ENCODE measurements at regions not wholly inside any gene's neighbourhood (a gene's known extent, or its start where the extent isn't known, plus 50 kb on each side); places are given as distances from the start of the nearest gene placed in this dataset.

DNA sequence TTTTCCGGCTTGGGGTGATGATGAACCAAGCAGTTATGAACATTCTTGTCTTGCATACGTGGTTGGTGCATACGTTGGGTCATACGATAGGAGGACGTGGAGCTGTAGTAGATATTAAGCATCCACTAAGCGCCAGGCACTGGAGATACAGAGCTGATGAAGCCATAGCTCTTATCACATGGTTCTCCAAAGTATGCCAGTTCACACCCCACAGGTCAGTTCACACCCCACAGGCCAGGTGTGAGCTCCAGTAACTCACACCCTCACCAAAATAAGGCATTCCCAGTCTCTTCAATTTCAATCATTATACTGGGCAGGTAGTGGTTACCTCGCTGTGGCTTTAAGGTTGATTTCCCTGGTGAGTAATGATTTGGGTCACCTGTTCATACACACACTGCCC, 335.5 kb downstream of the FOXL1 start:
- no peak for DNase-seq (ENCODE audit: low read depth)

- DNase-seq (ENCODE audit: low read depth): no peak
These were observed 336.7 kb downstream of the FOXL1 start for GRCh38 chr16:86914876-86915717.

DNA sequence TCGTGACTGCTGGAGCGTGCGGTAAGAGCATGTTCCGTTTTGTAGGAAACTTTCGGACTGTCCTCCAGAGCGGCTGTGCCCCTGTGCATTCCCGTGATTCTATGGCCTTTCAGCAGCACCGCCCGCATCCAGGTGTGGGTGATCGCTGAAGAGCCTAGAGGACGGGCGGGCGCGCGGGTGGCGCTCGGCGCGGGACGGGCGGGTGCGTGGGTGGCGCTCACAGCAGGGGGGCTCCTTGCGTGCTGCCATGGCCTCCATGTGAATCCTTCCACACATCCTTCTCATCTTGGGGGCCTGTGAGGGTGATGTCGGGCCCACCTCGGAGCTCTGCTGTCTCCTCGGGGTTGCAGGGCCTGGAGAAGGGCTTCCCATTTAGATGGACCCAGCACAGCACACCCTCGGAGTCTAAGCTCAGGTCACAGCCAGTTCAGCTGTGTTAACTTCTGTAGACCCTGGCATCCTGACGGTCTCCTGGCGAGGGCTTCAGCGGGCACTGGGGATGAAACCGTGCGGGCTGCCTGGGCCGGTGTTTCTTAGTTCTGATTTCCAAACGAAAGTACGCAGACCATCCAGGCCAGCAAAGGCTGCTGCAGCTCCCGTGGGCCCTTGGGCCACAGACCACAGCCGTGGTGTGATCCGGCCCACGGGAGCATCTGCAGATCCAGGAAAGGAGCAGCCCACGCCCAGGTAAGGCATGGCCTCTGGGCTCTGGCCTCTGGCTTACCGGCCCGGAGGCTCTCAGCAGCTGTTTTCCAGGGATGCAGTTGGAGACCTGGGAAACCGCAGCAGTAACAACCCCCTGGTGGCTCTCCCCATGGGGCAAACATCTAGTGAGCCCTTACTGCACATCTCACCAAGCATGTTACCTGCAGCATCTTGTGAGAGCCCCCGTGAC, 339.4 kb downstream of the FOXL1 start:
- no peak for DNase-seq (ENCODE audit: low read depth)

GRCh38 chr16:86918637-86919036, 340.3 kb downstream of the FOXL1 start:
- no peak for DNase-seq (ENCODE audit: low read depth)

DNA sequence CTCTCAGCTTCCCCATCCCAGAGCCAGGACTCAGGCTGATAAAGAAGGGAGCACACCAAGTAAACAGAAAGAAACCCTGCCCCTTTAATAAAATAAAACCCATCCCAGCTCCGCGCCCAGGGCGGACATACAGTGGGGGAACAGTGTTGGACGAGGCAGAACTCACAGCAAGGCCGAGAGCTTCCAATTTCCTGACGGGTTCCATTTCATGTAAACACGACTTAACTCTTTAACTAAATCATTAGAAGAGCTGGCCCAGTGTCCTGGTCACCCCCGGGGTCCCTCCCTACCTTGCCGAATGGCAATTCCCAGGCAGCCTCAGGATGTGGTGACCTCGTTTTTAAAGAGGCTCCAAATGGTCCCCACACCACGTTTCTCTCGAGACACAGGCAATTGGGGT, 340.7 kb downstream of the FOXL1 start:
- no peak for DNase-seq (ENCODE audit: low read depth)

DNA sequence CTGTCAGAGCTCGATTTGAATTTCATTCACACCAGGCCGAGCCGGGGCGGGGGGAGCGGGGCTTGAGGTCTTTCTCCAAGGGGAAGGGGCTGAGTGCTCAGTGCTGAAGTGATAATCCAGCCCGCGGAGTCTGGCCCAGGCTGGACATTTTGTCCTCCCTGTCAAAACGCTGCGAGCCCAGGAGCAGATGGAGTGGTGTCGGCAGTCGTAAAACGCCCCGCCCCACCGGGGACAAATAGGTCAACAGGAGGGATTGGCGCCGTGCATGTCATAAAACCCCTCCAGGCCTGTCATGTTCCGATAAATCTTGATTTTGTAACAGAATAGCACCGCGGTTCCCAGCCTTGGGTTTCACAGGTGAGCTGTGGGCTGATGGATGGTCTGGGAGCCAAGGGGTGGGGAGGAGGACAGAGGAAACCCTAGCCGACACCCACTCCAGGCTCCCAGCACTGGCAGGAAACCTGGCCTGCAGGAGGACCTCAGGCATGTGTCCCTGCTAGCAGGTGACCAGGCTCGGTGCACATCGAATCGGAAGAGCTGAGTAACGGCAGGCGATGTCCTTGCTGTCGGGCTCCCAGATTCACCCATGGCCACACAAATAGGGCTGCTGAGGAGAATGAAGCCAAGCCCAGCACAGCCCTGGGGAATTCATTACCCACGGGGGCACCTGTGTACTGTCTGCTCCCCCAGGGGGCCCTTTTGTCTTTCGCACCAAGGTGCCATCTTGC, 341.4 kb downstream of the FOXL1 start:
- no peak for DNase-seq (ENCODE audit: low read depth)

DNA sequence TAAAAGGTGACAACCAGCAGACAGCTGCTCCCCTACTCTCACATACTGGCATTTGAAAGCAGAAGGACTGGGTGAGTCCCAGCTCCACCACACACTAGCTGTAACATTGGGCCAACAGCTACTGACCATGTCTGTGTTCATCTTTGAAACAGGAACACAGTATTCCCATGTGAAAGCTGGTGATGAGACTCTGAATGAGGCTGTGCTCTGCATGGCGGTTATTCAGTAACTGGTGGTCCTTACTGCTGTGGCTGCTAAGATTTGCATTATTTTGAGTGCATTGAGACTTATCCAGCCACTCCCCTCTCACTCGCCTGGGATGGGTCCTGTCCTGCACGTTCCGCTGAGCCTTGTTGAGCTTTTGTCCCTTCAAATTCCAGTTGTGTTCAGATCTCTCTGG, 342.9 kb downstream of the FOXL1 start:
- DNase-seq (ENCODE audit: low read depth): no peak

DNA sequence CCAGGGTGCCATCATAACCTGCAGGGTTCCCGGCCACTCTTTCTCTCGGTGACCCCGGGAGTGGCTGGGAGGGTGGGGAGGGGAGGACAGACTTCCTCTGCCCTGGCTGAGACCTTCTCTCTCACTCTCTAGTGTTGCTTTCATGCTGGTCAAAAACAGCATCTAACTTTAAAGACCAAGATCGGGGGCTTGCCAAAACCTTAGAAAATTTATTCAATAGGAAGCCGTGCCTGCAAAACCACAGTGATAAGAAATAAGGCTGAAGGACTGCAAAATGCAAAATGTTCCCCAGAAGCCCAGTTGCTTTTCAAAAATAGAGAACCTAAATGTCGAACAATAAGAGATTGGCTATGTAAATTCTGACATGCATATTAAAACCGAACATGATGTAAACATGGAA, 344.0 kb downstream of the FOXL1 start:
- DNase-seq (ENCODE audit: low read depth): no peak

DNA sequence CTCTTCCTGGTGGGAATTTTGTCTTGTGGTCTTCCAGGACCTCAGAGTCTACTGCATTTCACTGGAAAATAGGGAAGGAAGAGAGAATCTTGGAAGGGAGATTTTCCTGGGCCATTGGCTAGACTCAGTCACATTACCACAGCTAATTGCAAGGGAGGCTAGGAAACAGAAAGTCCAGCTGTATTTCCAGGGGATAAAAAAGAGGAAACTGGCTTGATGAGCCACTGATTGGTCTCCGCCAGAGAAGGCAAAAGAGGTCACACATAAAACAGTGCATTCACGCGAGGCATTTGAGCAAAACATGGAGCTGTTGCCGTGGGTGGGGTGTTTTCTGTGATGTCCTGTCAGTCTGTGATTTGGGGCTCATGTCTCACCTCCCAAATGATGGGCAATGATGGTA, 345.3 kb downstream of the FOXL1 start:
- no peak for DNase-seq (ENCODE audit: low read depth)

DNA sequence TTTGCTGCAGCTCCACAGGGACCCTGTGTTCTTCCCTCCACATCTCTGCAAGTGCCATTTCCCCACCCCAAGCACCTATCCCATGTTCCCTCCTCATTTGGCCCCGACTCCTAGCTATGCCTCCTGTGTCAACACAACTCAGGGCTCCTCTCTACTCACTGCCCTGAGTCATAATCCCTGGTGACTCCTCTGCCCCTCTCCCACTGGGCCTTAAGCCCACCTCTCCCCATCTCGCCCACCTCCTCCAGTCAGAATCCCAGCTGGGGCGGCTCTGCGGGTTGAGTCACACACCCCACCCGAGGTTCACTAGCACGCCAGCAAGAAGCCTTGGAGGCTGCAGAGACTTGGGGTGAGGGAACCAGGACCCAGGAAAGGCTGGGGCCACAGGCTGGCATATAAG, 346.2 kb downstream of the FOXL1 start:
- DNase-seq (ENCODE audit: low read depth): no peak

DNA sequence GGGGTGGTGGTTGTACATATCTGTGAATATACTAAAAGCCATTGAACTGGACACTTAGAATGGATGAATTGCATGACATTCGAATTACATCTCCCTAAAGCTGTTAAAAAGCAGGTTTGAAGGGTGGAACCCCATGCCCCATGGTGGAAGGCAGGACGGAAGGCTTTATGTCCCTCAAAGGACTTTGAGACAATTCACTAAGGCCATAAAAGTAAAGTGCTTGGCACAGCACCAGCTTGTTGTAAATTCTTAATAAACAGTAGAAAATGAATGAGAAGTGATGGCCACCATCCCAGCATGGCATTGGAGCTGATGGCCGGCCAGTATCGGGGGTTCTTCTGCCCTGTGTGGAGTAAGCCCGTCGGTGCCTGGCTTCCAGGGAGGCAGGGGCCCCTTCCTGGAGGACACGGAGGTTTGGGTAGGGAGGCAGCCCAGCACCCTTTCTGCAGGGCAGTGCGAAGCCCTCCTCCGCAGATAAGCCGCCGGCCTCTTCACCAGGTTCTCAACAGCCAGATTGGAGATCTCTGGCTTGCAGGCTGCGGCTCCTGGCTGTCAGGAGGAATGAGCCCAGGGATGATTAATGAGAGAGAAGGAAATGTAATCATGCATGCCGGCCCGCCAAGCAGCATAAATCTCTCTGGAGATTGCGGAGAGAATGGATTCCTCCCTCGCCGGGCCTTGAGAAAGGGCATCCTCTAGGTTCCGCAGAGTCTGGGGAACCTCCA, 346.9 kb downstream of the FOXL1 start:
- DNase-seq (ENCODE audit: low read depth): no peak

DNA sequence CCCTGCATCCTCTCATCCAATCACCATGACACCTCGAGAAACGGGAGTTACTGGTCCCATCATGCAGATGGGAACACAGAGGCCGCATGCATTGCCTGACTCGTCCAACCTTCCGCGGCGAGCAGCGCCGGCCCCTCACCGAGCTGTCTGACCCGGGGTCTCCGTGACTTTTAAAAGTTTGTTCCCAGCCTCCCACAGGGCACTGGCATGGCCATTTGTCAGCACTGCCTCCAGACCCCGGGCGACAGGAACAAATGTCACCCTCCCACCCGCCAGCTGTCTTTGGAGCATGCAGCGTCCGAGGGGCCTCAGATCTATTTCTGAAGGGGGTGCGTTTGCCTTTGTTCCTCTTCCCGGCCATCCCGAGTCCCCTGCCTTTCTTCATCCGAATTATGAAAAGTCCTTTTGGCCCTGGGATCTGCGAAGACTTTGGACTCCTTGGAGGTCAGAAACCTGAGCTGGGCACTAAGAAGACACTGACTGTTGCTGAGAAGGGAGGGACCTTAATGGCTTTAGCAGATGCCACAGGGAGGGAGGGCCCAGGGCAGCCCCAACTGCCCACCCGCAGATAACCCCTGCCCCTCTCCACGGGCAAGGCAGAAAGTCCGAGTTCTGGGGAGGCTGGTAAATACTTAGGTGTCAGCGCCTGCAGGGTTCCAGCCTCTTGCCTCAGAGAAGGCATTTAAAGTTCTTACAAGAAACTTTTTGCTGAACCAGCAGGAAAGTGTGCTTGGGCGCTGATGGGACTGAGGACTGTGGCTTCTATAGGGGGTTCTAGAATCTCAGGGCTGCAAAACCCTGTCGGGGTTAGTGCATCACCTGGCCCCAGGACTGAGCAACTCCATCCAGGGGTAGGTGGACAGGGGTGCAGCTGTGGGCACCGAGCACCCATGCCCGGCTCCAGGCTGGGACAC, 348.1 kb downstream of the FOXL1 start:
- DNase-seq (ENCODE audit: low read depth): no peak

DNA sequence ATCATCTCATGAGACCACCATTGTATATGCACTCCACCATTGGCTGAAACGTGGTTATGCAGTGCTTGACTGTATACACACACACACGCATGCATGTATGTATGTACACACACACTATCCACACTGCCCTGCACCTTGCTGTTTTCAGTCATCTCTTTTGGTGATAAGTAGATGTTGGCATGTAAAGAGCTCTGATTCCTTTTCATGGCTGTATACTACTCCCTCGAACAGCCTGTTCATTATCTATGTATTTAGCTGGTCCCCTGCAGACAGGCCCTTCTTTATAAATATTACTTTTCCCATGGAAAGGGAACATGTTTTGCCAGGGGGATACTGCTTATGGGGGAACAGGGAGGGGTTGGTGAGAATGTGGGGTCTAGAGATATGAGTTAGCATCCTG, 349.4 kb downstream of the FOXL1 start:
- no peak for DNase-seq (ENCODE audit: low read depth)

- DNase-seq (ENCODE audit: low read depth): no peak
These were observed 350.2 kb downstream of the FOXL1 start for GRCh38 chr16:86928523-86929011.

- DNase-seq (ENCODE audit: low read depth): no peak
These were observed 350.9 kb downstream of the FOXL1 start for GRCh38 chr16:86929057-86929871.

DNA sequence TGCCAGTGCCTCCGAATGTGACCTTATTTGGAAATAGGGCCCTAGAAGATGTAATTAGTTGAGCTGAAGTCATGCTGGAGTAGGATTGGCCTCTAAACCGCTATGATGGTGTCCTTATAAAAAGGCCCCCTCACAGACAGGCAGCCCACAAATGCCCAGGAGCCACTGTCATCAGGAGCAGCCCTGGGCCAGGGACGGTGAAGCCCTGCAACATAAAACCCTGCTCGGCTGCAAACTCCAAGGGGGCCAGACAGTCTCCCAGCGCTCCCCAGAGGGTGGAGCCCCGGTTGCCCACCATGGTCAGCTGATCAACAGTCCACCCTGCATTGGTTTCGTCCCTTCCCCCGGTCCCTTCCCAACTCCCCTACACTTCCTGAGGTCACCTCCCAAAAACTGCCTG, 351.7 kb downstream of the FOXL1 start:
- DNase-seq (ENCODE audit: low read depth): no peak

GRCh38 chr16:86930663-86931373, 352.5 kb downstream of the FOXL1 start:
- no peak for DNase-seq (ENCODE audit: low read depth)

GRCh38 chr16:86931410-86931941, 353.1 kb downstream of the FOXL1 start:
- DNase-seq (ENCODE audit: low read depth): no peak

Data from stimulated activated CD8-positive, alpha-beta memory T cell treated with anti-CD3 and anti-CD28 coated beads, Interleukin-15, amount 100 ng/mL, for 1 hour (primary cell).